ENCODE measurements at regions not wholly inside any gene's neighbourhood (a gene's known extent, or its start where the extent isn't known, plus 50 kb on each side); places are given as distances from the start of the nearest gene placed in this dataset.

DNA sequence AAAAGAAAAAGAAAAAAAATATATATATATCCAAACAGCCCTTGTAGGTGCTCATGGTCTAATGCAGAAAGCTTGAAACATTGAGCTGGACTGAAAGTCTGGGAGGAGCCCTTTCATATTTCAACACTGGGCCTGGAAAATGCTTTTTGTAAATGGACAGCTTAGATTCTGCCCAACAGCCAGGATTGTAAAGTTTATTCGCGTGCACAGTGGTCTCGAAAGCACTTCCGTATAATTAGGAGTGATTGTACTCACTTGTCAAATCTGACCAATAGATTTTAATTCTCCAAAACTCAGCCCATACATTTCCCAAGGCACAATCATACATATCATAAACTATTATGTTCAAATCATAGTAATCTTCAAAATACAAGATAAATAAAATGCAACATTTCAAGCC lies 260.1 kb downstream of the COL4A1 start:
- no peak overlapping the region for H2BK12ac ChIP-seq (ENCODE audit: low read depth, low read length)
- H3K79me2 ChIP-seq (ENCODE audit: control insufficient read depth in 1 of 2, insufficient read depth in 2 of 2, low read length in 2 of 2): no peaks in the 10 kb centered on the region
- no peak overlapping the region for H3K4me2 ChIP-seq (ENCODE audit: insufficient read depth in 1 of 2, low read depth in 2 of 2, low read length in 2 of 2)
- FAIRE-seq: no peak
- H3K4me1 ChIP-seq (replicated peaks in 1 of 4; ENCODE audit: control insufficient read depth in 3 of 4, insufficient read depth in 4 of 4, low read length in 3 of 4): peaks cover 0 to 8% (median 6%) of the 10 kb centered on the region in 4 experiments; a peak in 4 of 7 replicates
- no peak overlapping the region for H2BK120ac ChIP-seq (replicated peaks; ENCODE audit: low read depth, low read length)
- no peak overlapping the region for H3K56ac ChIP-seq (replicated peaks; ENCODE audit: insufficient read length, low read depth, low read length)
- no peak overlapping the region for H4K5ac ChIP-seq (ENCODE audit: insufficient read length, low read depth, low read length)
- ChIA-PET POLR2A (ENCODE audit: partially characterized antibody) (no interaction called here), CTCF (ENCODE audit: partially characterized antibody) (interaction anchor here (1.5 to 2.0 kb wide), 3 partner anchors 11 to 23 kb away, joined by 4 to 6 read pairs (median 5); no protein-coding TSS in a partner anchor)
- no peaks in the 10 kb centered on the region for H3K79me1 ChIP-seq (ENCODE audit: low read depth, low read length)
- H3K27me3 ChIP-seq (replicated peaks in 1 of 4; ENCODE audit: control insufficient read depth in 3 of 4, extremely low read depth in 1 of 4, insufficient read depth in 3 of 4, low read length in 3 of 4): no peaks in the 10 kb centered on the region
- no peak overlapping the region for H2AFZ ChIP-seq (ENCODE audit: low read length)
- no peak overlapping the region for H3K23ac ChIP-seq (ENCODE audit: insufficient read length)
- peaks cover 0 to 7% of the 10 kb centered on the region in 2 experiments for H4K20me1 ChIP-seq (replicated peaks in 1 of 2; ENCODE audit: control insufficient read depth in 1 of 2, insufficient read depth in 2 of 2, low read length in 2 of 2)
- no peak overlapping the region for H3K4ac ChIP-seq (replicated peaks; ENCODE audit: insufficient read length, low read depth, low read length)
- no peaks in the 10 kb centered on the region for H3K9me3 ChIP-seq (ENCODE audit: insufficient read depth in 2 of 2, low read depth in 1 of 2, low read length in 1 of 2)
- no peak overlapping the region for H2BK5ac ChIP-seq (ENCODE audit: low read depth, low read length)
- 97% methylated on average over 4 of the region's 4 CpGs; no CpG with 5 or more reads in 1 of the 2 experiments for WGBS, 2 experiments (ENCODE audit: extremely low coverage in 1 of 2, insufficient coverage in 1 of 2, insufficient read length in 1 of 2, insufficient replicate concordance in 2 of 2, low coverage in 1 of 2, low lambda C conversion rate in 2 of 2, missing lambda C conversion rate in 1 of 2)
- H2BK15ac ChIP-seq (ENCODE audit: low read length): no peak overlapping the region
- no peak overlapping the region for H4K91ac ChIP-seq (replicated peaks; ENCODE audit: insufficient read length, low read length)
- no peak overlapping the region for H3K9ac ChIP-seq (replicated peaks in 1 of 4; ENCODE audit: extremely low read depth in 1 of 4, low read depth in 3 of 4, low read length in 3 of 4)
- H2BK20ac ChIP-seq (ENCODE audit: low read length): no peak overlapping the region
- H2AK5ac ChIP-seq (ENCODE audit: low read depth, low read length): no peak overlapping the region
- no peak for DNase-seq (ENCODE audit: low read depth in 1 of 2, low spot score in 2 of 2)
- no peak overlapping the region for H3K14ac ChIP-seq (ENCODE audit: insufficient read length)
- no peak overlapping the region for H3K18ac ChIP-seq (ENCODE audit: extremely low read depth, low read length)
- H4K8ac ChIP-seq (ENCODE audit: extremely low read depth, insufficient read depth, low read length): no peak overlapping the region
- no peak overlapping the region for H3K4me3 ChIP-seq (ENCODE audit: extremely low read depth in 1 of 4, insufficient read depth in 2 of 4, low read depth in 3 of 4, low read length in 4 of 4)
- H3K27ac ChIP-seq (ENCODE audit: low read depth, low read length): no peak overlapping the region
- peaks cover 9% of the 10 kb centered on the region; the same call in 1 of the 2 replicates for H3K23me2 ChIP-seq (ENCODE audit: low read depth, low read length)
- no peaks in the 10 kb centered on the region; a peak in 1 of 8 replicates for H3K36me3 ChIP-seq (ENCODE audit: control insufficient read depth in 2 of 4, insufficient read depth in 4 of 4, low read length in 3 of 4)
- no peak for TF ChIP-seq RBBP5 (IDR thresholded peaks at IDR 0.05; ENCODE audit: borderline replicate concordance, low read depth, low read length)
- no peak for TF ChIP-seq NANOG (IDR thresholded peaks at IDR 0.05; ENCODE audit: insufficient read depth, low read depth, low read length, poor library complexity, severe bottlenecking)
- TF ChIP-seq POLR2AphosphoS5 (IDR thresholded peaks at IDR 0.05; ENCODE audit: low read depth, low read length): no peak
- TF ChIP-seq POU5F1 (IDR thresholded peaks at IDR 0.05; ENCODE audit: low read depth, low read length): no peak
- no peak for TF ChIP-seq CEBPB (IDR thresholded peaks at IDR 0.05; ENCODE audit: low read depth, low read length)

Data from H1 (cell line).